NCI-H2227 (cell line): ENCODE measurements at regions not wholly inside any gene's neighbourhood (a gene's known extent, or its start where the extent isn't known, plus 50 kb on each side); places are given as distances from the start of the nearest gene placed in this dataset.
"Not testable (repeated sequence)": the region's sequence is repeated elsewhere in the genome, so short reads cannot be mapped to it uniquely, and the experiment has no call there.

Source experiments
- DNase-seq: peaks from one replicate; lab custom pipeline; 2025; ENCODE audit not compliant: unreplicated experiment; lab: John Stamatoyannopoulos, UW

GRCh38 chr3:78497021-78497420 lies 1270.8 kb downstream of the ROBO1 start:
- DNase-seq, result peak; percentile 58

- DNase-seq, result no peak
Observed at GRCh38 chr3:78497767-78498166, 1270.0 kb downstream of the ROBO1 start.

GRCh38 chr3:78506061-78506460 lies 1261.7 kb downstream of the ROBO1 start:
- DNase-seq, result no peak

GRCh38 chr3:78506581-78507195 lies 1261.1 kb downstream of the ROBO1 start:
- no peak for DNase-seq

- DNase-seq, result no peak
Observed at GRCh38 chr3:78507196-78507984, 1260.4 kb downstream of the ROBO1 start.

- no peak for DNase-seq
Observed at GRCh38 chr3:78511840-78512239, 1256.0 kb downstream of the ROBO1 start.

GRCh38 chr3:78512786-78513185 lies 1255.0 kb downstream of the ROBO1 start:
- DNase-seq, result not testable (repeated sequence)

GRCh38 chr3:78516437-78516836 lies 1251.4 kb downstream of the ROBO1 start:
- DNase-seq, result no peak

- DNase-seq, result no peak
Observed at GRCh38 chr3:78516937-78517336, 1250.9 kb downstream of the ROBO1 start.

- DNase-seq, result peak; percentile 1
Observed at GRCh38 chr3:78517965-78518364, 1249.8 kb downstream of the ROBO1 start.

- DNase-seq, result no peak
Observed at GRCh38 chr3:78519281-78519680, 1248.5 kb downstream of the ROBO1 start.

GRCh38 chr3:78529601-78530000 lies 1238.2 kb downstream of the ROBO1 start:
- DNase-seq, result no peak

GRCh38 chr3:78540485-78540884 lies 1227.3 kb downstream of the ROBO1 start:
- DNase-seq, result no peak

GRCh38 chr3:78545827-78546226 lies 1222.0 kb downstream of the ROBO1 start:
- DNase-seq, result no peak
